ENCODE measurements at regions not wholly inside any gene's neighbourhood (a gene's known extent, or its start where the extent isn't known, plus 50 kb on each side); places are given as distances from the start of the nearest gene placed in this dataset.

- no peak overlapping the region for H3K9ac ChIP-seq (ENCODE audit: control insufficient read depth, extremely low read depth, insufficient read depth, low read length)
- H3K4me1 ChIP-seq (ENCODE audit: control insufficient read depth, extremely low read depth, insufficient read depth, low read length) = no peaks in the 10 kb centered on the region
- TF ChIP-seq CTCF (optimal IDR thresholded peaks at IDR 0.05 in 1 of 3, IDR thresholded peaks at IDR 0.05 in 1 of 3, conservative IDR thresholded peaks at IDR 0.05 in 1 of 3; ENCODE audit: extremely low read depth in 1 of 3, insufficient read depth in 2 of 3, low read length in 3 of 3) (no peak), EZH2 (IDR thresholded peaks at IDR 0.05; ENCODE audit: low read length) (no peak)
- no peaks in the 10 kb centered on the region for H3K79me2 ChIP-seq (ENCODE audit: control insufficient read depth, insufficient read depth, low read length)
- H3K27ac ChIP-seq (ENCODE audit: control insufficient read depth, insufficient read depth, low read length) = no peak overlapping the region
- H4K20me1 ChIP-seq (ENCODE audit: control insufficient read depth, extremely low read depth, insufficient read depth, low read length) = no peaks in the 10 kb centered on the region
- H3K27me3 ChIP-seq (ENCODE audit: control insufficient read depth, extremely low read depth, insufficient read depth, low read length) = peaks cover 8% of the 10 kb centered on the region
- H2AFZ ChIP-seq (ENCODE audit: control insufficient read depth, low read length) = no peak overlapping the region
- FAIRE-seq = no peak
- no peaks in the 10 kb centered on the region for H3K9me3 ChIP-seq (ENCODE audit: control insufficient read depth, low read depth, low read length)
- H3K4me2 ChIP-seq (ENCODE audit: control insufficient read depth, extremely low read depth, insufficient read depth, low read depth, low read length) = no peak overlapping the region
- DNase-seq (ENCODE audit: low read depth, low spot score) = no peak
- H3K4me3 ChIP-seq (ENCODE audit: control insufficient read depth in 2 of 3, extremely low read depth in 1 of 3, insufficient read depth in 2 of 3, low read depth in 1 of 3, low read length in 3 of 3) = no peak overlapping the region
- no peaks in the 10 kb centered on the region for H3K9me1 ChIP-seq (ENCODE audit: control insufficient read depth, extremely low read depth, insufficient read depth, low read length)
- dilution Hi-C loops (cut with MboI; ENCODE audit: extremely low pct_ligation_motif_present, low sequenced_read_pairs) = no loop called here
- no peaks in the 10 kb centered on the region for H3K36me3 ChIP-seq (ENCODE audit: control insufficient read depth in 2 of 2, extremely low read depth in 1 of 2, insufficient read depth in 2 of 2, low read length in 2 of 2)
Measured at GRCh38 chr9:81499594-81499993, 189.8 kb downstream of the TLE1 start.

GRCh38 chr9:81499021-81499454 is 190.3 kb downstream of the TLE1 start:
- H3K27me3 ChIP-seq (ENCODE audit: control insufficient read depth, extremely low read depth, insufficient read depth, low read length) = peaks cover 11% of the 10 kb centered on the region
- no peak overlapping the region for H3K4me2 ChIP-seq (ENCODE audit: control insufficient read depth, extremely low read depth, insufficient read depth, low read depth, low read length)
- TF ChIP-seq EZH2 (IDR thresholded peaks at IDR 0.05; ENCODE audit: low read length) (no peak), CTCF (optimal IDR thresholded peaks at IDR 0.05 in 1 of 3, IDR thresholded peaks at IDR 0.05 in 1 of 3, conservative IDR thresholded peaks at IDR 0.05 in 1 of 3; ENCODE audit: extremely low read depth in 1 of 3, insufficient read depth in 2 of 3, low read length in 3 of 3) (no peak)
- H2AFZ ChIP-seq (ENCODE audit: control insufficient read depth, low read length) = no peak overlapping the region
- no peak overlapping the region for H3K9ac ChIP-seq (ENCODE audit: control insufficient read depth, extremely low read depth, insufficient read depth, low read length)
- dilution Hi-C loops (cut with MboI; ENCODE audit: extremely low pct_ligation_motif_present, low sequenced_read_pairs) = no loop called here
- FAIRE-seq (no peak), DNase-seq (ENCODE audit: low read depth, low spot score) (no peak)
- no peaks in the 10 kb centered on the region for H3K4me1 ChIP-seq (ENCODE audit: control insufficient read depth, extremely low read depth, insufficient read depth, low read length)
- no peak overlapping the region for H3K4me3 ChIP-seq (ENCODE audit: control insufficient read depth in 2 of 3, extremely low read depth in 1 of 3, insufficient read depth in 2 of 3, low read depth in 1 of 3, low read length in 3 of 3)
- no peaks in the 10 kb centered on the region for H3K36me3 ChIP-seq (ENCODE audit: control insufficient read depth in 2 of 2, extremely low read depth in 1 of 2, insufficient read depth in 2 of 2, low read length in 2 of 2)
- no peak overlapping the region for H3K27ac ChIP-seq (ENCODE audit: control insufficient read depth, insufficient read depth, low read length)
- H3K79me2 ChIP-seq (ENCODE audit: control insufficient read depth, insufficient read depth, low read length) = no peaks in the 10 kb centered on the region
- H3K9me3 ChIP-seq (ENCODE audit: control insufficient read depth, low read depth, low read length) = no peaks in the 10 kb centered on the region
- no peaks in the 10 kb centered on the region for H3K9me1 ChIP-seq (ENCODE audit: control insufficient read depth, extremely low read depth, insufficient read depth, low read length)
- no peaks in the 10 kb centered on the region for H4K20me1 ChIP-seq (ENCODE audit: control insufficient read depth, extremely low read depth, insufficient read depth, low read length)
